Neural cell (in vitro differentiated cells): ENCODE measurements at regions not wholly inside any gene's neighbourhood (a gene's known extent, or its start where the extent isn't known, plus 50 kb on each side); places are given as distances from the start of the nearest gene placed in this dataset.

Source experiments
- H2AFZ ChIP-seq: fragments of 200-600, 300-800 bp; sonication (generic), shearing (Covaris generic); 2 replicates; pipeline ENCODE4 v1.6.0; 2014; ENCODE audit warnings: low read depth, mild to moderate bottlenecking, antibody characterized with exemption, low read length, moderate library complexity
- H3F3A ChIP-seq: fragments of 200-600 bp; shearing (Covaris generic); 2 replicates; pipeline ENCODE4 v1.6.1; 2016; ENCODE audit warnings: mild to moderate bottlenecking, moderate library complexity, mixed read lengths, antibody characterized with exemption, low read length; ENCODE audit not compliant: insufficient read depth, poor library complexity, severe bottlenecking
- H3K27ac ChIP-seq: fragments of 200-600, 300-800 bp; sonication (generic), shearing (Covaris generic); 2 replicates; pipeline ENCODE4 v1.5.1; 2014; ENCODE audit warnings: mild to moderate bottlenecking, low read length, moderate library complexity
- H3K27me3 ChIP-seq: fragments of 300-800, 200-600 bp; sonication (generic), shearing (Covaris generic); 2 replicates; pipeline ENCODE4 v1.6.0; 2014; ENCODE audit warnings: mild to moderate bottlenecking, low read depth, low read length, moderate library complexity; ENCODE audit not compliant: insufficient read depth
- H3K36me3 ChIP-seq: fragments of 300-800, 200-600 bp; sonication (generic), shearing (Covaris generic); 2 replicates; pipeline ENCODE4 v1.5.1; 2014; ENCODE audit warnings: mild to moderate bottlenecking, antibody characterized with exemption, low read length, moderate library complexity; ENCODE audit not compliant: insufficient read depth
- H3K4me2 ChIP-seq: fragments of 300-800, 200-600 bp; sonication (generic), shearing (Covaris generic); 2 replicates; pipeline ENCODE4 v1.6.0; 2014; ENCODE audit warnings: mild to moderate bottlenecking, low read length
- H3K4me3 ChIP-seq: fragments of 300-800, 200-600 bp; sonication (generic), shearing (Covaris generic); 2 replicates; pipeline ENCODE4 v1.5.1; 2014; ENCODE audit warnings: mild to moderate bottlenecking, low read length, moderate library complexity
- H3K79me2 ChIP-seq: fragments of 200-600 bp; shearing (Covaris generic); replicated peaks from 2 replicates; pipeline ENCODE4 v1.6.0; 2014; ENCODE audit warnings: mild to moderate bottlenecking, low read length, moderate library complexity; ENCODE audit not compliant: insufficient read depth
- H3K9ac ChIP-seq: fragments of 300-800, 200-600 bp; sonication (generic), shearing (Covaris generic); 2 replicates; pipeline ENCODE4 v1.6.1; 2016; ENCODE audit warnings: mild to moderate bottlenecking, low read length, mixed read lengths
- H3K9me2 ChIP-seq: fragments of 200-600 bp; shearing (Covaris generic); 2 replicates; pipeline ENCODE4 v1.6.1; 2016; ENCODE audit warnings: mild to moderate bottlenecking, low read length, mixed read lengths; ENCODE audit not compliant: insufficient read depth
- H3K9me3 ChIP-seq: fragments of 200-600, 300-800 bp; sonication (generic), shearing (Covaris generic); 2 replicates; pipeline ENCODE4 v1.6.1; 2016; ENCODE audit warnings: mild to moderate bottlenecking, mixed run types, low read length, moderate library complexity, mixed read lengths
- H4K20me1 ChIP-seq: fragments of 200-600 bp; shearing (Covaris generic); 2 replicates; pipeline ENCODE4 v1.6.1; 2016; ENCODE audit warnings: mild to moderate bottlenecking, mixed run types; ENCODE audit not compliant: insufficient read depth
- CTCF ChIP-seq: fragments of 450-650 bp; IDR thresholded peaks from 2 replicates; pipeline ENCODE4 v1.5.1; 2014; ENCODE audit warnings: antibody characterized with exemption, mild to moderate bottlenecking, moderate library complexity; ENCODE audit not compliant: poor library complexity, severe bottlenecking
- EP300 ChIP-seq: fragments of 450-650 bp; conservative IDR thresholded peaks from 2 replicates; pipeline ENCODE4 v1.6.1; 2014; ENCODE audit warnings: antibody characterized with exemption, mild to moderate bottlenecking, moderate library complexity; ENCODE audit not compliant: poor library complexity, severe bottlenecking
- EZH2 ChIP-seq: fragments of 200-600, 300-800 bp; shearing (Covaris generic), sonication (generic); IDR thresholded peaks from 2 replicates; pipeline ENCODE4 v1.6.1; 2014; ENCODE audit warnings: antibody characterized with exemption, low read length, borderline replicate concordance, mild to moderate bottlenecking; ENCODE audit not compliant: insufficient read depth, poor library complexity, severe bottlenecking
- MXI1 ChIP-seq: fragments of 450-650 bp; conservative IDR thresholded peaks from 2 replicates; pipeline ENCODE4 v1.6.1; 2014; ENCODE audit warnings: antibody characterized with exemption, mild to moderate bottlenecking; ENCODE audit not compliant: poor library complexity, severe bottlenecking
- POLR2AphosphoS5 ChIP-seq: IDR thresholded peaks from 2 replicates; pipeline ENCODE4 v1.6.1; 2012
- RAD21 ChIP-seq: fragments of 450-650 bp; conservative IDR thresholded peaks from 2 replicates; pipeline ENCODE4 v1.6.1; 2014; ENCODE audit warnings: antibody characterized with exemption, mild to moderate bottlenecking, moderate library complexity
- SMC3 ChIP-seq: fragments of 450-650 bp; conservative IDR thresholded peaks from 2 replicates; pipeline ENCODE4 v1.6.1; 2014; ENCODE audit warnings: antibody characterized with exemption, mild to moderate bottlenecking, moderate library complexity; ENCODE audit not compliant: poor library complexity
- TAF1 ChIP-seq: IDR thresholded peaks from 2 replicates; pipeline ENCODE4 v1.6.1; 2012; ENCODE audit warnings: low read depth
- TF ChIP-seq, protein P1 (sequence below): IDR thresholded peaks from 2 replicates; pipeline ENCODE4 v1.6.1; 2012; ENCODE audit warnings: borderline replicate concordance

GRCh38 chr6:134706153-134706552, 243.7 kb downstream of the ALDH8A1 start:
- H3K27ac ChIP-seq = no peak overlapping the region
- H3K27me3 ChIP-seq = no peaks in the 10 kb centered on the region
- H2AFZ ChIP-seq = no peak overlapping the region
- no peaks in the 10 kb centered on the region for H3K79me2 ChIP-seq
- TF ChIP-seq MXI1 (no peak), RAD21 (no peak), SMC3 (no peak), TAF1 (no peak), POLR2AphosphoS5 (no peak), CTCF (no peak), EP300 (no peak), EZH2 (no peak)
- TF ChIP-seq, protein P1, sequence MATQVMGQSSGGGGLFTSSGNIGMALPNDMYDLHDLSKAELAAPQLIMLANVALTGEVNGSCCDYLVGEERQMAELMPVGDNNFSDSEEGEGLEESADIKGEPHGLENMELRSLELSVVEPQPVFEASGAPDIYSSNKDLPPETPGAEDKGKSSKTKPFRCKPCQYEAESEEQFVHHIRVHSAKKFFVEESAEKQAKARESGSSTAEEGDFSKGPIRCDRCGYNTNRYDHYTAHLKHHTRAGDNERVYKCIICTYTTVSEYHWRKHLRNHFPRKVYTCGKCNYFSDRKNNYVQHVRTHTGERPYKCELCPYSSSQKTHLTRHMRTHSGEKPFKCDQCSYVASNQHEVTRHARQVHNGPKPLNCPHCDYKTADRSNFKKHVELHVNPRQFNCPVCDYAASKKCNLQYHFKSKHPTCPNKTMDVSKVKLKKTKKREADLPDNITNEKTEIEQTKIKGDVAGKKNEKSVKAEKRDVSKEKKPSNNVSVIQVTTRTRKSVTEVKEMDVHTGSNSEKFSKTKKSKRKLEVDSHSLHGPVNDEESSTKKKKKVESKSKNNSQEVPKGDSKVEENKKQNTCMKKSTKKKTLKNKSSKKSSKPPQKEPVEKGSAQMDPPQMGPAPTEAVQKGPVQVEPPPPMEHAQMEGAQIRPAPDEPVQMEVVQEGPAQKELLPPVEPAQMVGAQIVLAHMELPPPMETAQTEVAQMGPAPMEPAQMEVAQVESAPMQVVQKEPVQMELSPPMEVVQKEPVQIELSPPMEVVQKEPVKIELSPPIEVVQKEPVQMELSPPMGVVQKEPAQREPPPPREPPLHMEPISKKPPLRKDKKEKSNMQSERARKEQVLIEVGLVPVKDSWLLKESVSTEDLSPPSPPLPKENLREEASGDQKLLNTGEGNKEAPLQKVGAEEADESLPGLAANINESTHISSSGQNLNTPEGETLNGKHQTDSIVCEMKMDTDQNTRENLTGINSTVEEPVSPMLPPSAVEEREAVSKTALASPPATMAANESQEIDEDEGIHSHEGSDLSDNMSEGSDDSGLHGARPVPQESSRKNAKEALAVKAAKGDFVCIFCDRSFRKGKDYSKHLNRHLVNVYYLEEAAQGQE = no peak
- no peak overlapping the region for H3K4me3 ChIP-seq
- no peaks in the 10 kb centered on the region for H3K9me2 ChIP-seq
- no peaks in the 10 kb centered on the region for H4K20me1 ChIP-seq
- H3K4me2 ChIP-seq = no peak overlapping the region
- H3K9ac ChIP-seq = no peak overlapping the region
- H3F3A ChIP-seq = no peaks in the 10 kb centered on the region
- no peaks in the 10 kb centered on the region for H3K36me3 ChIP-seq
- H3K9me3 ChIP-seq = no peaks in the 10 kb centered on the region

GRCh38 chr6:134703206-134703605, 246.7 kb downstream of the ALDH8A1 start:
- H3F3A ChIP-seq = no peaks in the 10 kb centered on the region
- H3K9me2 ChIP-seq = no peaks in the 10 kb centered on the region
- TF ChIP-seq TAF1 (no peak), EZH2 (no peak)
- H4K20me1 ChIP-seq = no peaks in the 10 kb centered on the region
- H3K36me3 ChIP-seq = no peaks in the 10 kb centered on the region
- H3K79me2 ChIP-seq = no peaks in the 10 kb centered on the region
- no peak overlapping the region for H3K27ac ChIP-seq
- H3K4me2 ChIP-seq = no peak overlapping the region
- no peak overlapping the region for H2AFZ ChIP-seq
- no peak overlapping the region for H3K9ac ChIP-seq
- H3K9me3 ChIP-seq = no peaks in the 10 kb centered on the region
- H3K27me3 ChIP-seq = no peaks in the 10 kb centered on the region
- no peak overlapping the region for H3K4me3 ChIP-seq

GRCh38 chr6:134702279-134702678, 247.6 kb downstream of the ALDH8A1 start:
- Histone ChIP-seq H3K9ac (no peak overlapping the region), H3K9me2 (no peaks in the 10 kb centered on the region), H3K27me3 (no peaks in the 10 kb centered on the region), H3K4me2 (no peak overlapping the region), H4K20me1 (no peaks in the 10 kb centered on the region), H3K36me3 (no peaks in the 10 kb centered on the region), H3K79me2 (no peaks in the 10 kb centered on the region), H3F3A (no peaks in the 10 kb centered on the region), H3K27ac (no peak overlapping the region), H3K4me3 (no peak overlapping the region), H3K9me3 (no peaks in the 10 kb centered on the region), H2AFZ (no peak overlapping the region)
- TF ChIP-seq POLR2AphosphoS5 = no peak
